HFFc6 (cell line): ENCODE measurements at regions not wholly inside any gene's neighbourhood (a gene's known extent, or its start where the extent isn't known, plus 50 kb on each side); places are given as distances from the start of the nearest gene placed in this dataset.
A peak's percentile ranks its signal among the peaks of the same experiment; 100 is the strongest.

Experiments used
- DNase-seq: peaks from one replicate; pipeline ENCODE4 v3.0.0-alpha.2; 2018
- H3K27ac Mint-ChIP-seq: 2 replicates; pipeline ENCODE4 v1.8.0; 2020; ENCODE audit warnings: mild to moderate bottlenecking, mixed read lengths
- H3K27me3 Mint-ChIP-seq: 2 replicates; pipeline ENCODE4 v1.8.0; 2021; ENCODE audit warnings: mild to moderate bottlenecking, moderate library complexity, mixed read lengths; ENCODE audit not compliant: insufficient read depth
- H3K36me3 Mint-ChIP-seq: 2 replicates; pipeline ENCODE4 v1.8.0; 2021; ENCODE audit warnings: low read depth, mixed read lengths
- H3K4me1 Mint-ChIP-seq: 2 replicates; pipeline ENCODE4 v1.8.0; 2020; ENCODE audit warnings: low read depth, mixed read lengths
- H3K4me3 Mint-ChIP-seq: 2 replicates; pipeline ENCODE4 v1.8.0; 2020; ENCODE audit warnings: mild to moderate bottlenecking, moderate library complexity, mixed read lengths
- H3K9me3 Mint-ChIP-seq: 2 replicates; pipeline ENCODE4 v1.8.0; 2020; ENCODE audit warnings: mild to moderate bottlenecking, mixed read lengths
- TF ChIP-seq, protein P1 (sequence below): fragments of 200-600 bp; sonication (generic); IDR thresholded peaks from 2 replicates; pipeline ENCODE4 v1.5.0; 2021; ENCODE audit warnings: antibody characterized with exemption, mild to moderate bottlenecking

DNA sequence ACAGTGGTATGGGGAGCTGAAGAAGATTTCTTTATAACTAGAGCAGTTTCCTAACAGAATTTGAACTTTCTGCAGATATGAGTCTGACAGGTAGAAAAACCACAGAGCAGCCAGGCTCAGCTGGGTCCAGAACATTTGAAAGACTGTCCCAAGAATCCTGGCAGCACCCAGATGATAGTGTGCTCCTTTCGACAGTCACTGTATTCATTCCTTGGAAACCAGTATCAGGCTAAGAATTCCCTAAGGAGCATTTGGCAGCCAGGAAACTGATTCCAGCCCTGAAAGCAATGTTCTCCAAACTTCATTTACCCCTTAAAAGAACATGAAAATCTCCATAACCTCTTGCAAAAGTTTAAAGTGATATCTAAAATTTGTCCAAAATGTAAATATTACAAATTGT is 123.0 kb upstream of the MTAP start:
- H3K36me3 Mint-ChIP-seq: peaks cover 4% of the 10 kb centered on the region; the same call in 1 of the 2 replicates

DNA sequence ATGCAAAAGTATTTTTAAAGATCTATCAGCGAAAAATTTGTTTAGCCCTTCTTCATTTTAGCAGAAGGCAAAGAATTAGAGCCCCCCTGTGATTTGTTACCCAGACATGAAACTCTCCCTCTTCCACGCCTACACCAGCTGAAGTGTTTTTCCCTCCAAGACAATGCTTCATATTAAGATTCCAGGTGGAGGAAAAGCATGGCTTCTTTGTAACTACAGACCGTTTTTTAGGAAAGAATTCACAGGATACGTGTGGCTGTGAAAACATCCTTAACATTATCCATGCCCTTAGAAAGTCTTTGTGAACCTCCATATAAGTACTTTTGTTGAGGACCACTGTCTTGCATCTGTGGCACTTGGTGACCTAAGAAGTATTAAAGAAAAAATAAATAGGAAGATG is 121.8 kb upstream of the MTAP start:
- Mint-ChIP-seq H3K36me3 (peaks cover 4% of the 10 kb centered on the region; the same call in 1 of the 2 replicates), H3K27ac (peak overlapping the region; percentile 88), H3K27me3 (no peaks in the 10 kb centered on the region), H3K4me3 (0 out of 2 replicates have a peak overlapping the region, but pooled peaks have one; percentile 13), H3K9me3 (no peaks in the 10 kb centered on the region), H3K4me1 (peaks cover 92% of the 10 kb centered on the region)
- DNase-seq: no peak
- TF ChIP-seq, protein P1, sequence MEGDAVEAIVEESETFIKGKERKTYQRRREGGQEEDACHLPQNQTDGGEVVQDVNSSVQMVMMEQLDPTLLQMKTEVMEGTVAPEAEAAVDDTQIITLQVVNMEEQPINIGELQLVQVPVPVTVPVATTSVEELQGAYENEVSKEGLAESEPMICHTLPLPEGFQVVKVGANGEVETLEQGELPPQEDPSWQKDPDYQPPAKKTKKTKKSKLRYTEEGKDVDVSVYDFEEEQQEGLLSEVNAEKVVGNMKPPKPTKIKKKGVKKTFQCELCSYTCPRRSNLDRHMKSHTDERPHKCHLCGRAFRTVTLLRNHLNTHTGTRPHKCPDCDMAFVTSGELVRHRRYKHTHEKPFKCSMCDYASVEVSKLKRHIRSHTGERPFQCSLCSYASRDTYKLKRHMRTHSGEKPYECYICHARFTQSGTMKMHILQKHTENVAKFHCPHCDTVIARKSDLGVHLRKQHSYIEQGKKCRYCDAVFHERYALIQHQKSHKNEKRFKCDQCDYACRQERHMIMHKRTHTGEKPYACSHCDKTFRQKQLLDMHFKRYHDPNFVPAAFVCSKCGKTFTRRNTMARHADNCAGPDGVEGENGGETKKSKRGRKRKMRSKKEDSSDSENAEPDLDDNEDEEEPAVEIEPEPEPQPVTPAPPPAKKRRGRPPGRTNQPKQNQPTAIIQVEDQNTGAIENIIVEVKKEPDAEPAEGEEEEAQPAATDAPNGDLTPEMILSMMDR: no peak

More for the DNA sequence above, 123.0 kb upstream of the MTAP start:
- Mint-ChIP-seq H3K4me1 (peaks cover 92% of the 10 kb centered on the region), H3K9me3 (no peaks in the 10 kb centered on the region), H3K27me3 (no peaks in the 10 kb centered on the region), H3K4me3 (peak overlapping the region; percentile 5; the same call in 1 of the 2 replicates), H3K27ac (peak overlapping the region; percentile 83)
- TF ChIP-seq, protein P1: no peak
- no peak for DNase-seq

DNA sequence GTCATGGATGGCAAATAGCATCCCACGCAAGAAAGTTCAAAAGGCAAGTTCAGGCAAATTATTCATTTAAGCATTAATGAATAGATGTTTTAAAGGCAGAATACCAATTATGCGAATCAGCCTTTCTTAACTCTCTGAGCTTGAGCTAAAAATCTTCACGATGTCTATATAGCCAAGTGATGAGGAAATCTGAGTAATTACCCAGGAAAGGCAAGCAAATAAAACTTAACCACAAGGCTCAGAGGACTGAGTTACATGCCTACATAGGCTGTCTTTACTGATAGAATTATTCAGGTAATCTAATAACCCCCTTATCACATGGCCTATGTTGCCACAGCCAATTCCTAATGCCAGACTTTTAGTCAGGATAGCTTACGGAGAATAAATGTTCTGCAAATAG is 120.8 kb upstream of the MTAP start:
- TF ChIP-seq, protein P1: no peak
- DNase-seq: peak; percentile 83
- Mint-ChIP-seq H3K9me3 (no peaks in the 10 kb centered on the region), H3K4me3 (peak overlapping the region; percentile 80), H3K4me1 (peaks cover 92% of the 10 kb centered on the region), H3K27ac (peak overlapping the region; percentile 88), H3K36me3 (peaks cover 4% of the 10 kb centered on the region; the same call in 1 of the 2 replicates), H3K27me3 (no peaks in the 10 kb centered on the region)

DNA sequence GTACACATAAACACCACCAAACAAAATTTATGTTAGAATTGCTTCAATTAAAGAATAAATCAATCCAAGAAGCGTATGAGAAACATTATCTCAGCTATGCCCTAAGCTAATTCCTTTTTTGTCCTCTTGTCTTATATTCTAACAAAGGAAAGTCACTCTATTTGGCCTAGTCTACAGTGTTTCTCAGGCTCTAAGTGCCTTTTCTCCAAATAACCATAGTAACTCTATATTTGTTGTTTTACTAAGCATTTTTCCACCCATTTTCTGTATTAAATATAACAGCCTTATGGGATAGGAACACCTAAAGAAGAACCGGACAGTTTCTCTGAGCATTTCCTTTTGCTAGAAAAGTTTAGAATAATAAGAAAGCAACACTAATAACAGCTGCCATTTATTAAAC is 120.1 kb upstream of the MTAP start:
- TF ChIP-seq, protein P1: no peak; the same call in 1 of the 2 replicates
- H3K4me3 Mint-ChIP-seq: peak overlapping the region; percentile 80
- no peaks in the 10 kb centered on the region for H3K9me3 Mint-ChIP-seq
- no peak for DNase-seq
- no peaks in the 10 kb centered on the region for H3K27me3 Mint-ChIP-seq
- peak overlapping the region; percentile 88 for H3K27ac Mint-ChIP-seq
- H3K36me3 Mint-ChIP-seq: peaks cover 4% of the 10 kb centered on the region; the same call in 1 of the 2 replicates
- H3K4me1 Mint-ChIP-seq: peaks cover 94% of the 10 kb centered on the region

DNA sequence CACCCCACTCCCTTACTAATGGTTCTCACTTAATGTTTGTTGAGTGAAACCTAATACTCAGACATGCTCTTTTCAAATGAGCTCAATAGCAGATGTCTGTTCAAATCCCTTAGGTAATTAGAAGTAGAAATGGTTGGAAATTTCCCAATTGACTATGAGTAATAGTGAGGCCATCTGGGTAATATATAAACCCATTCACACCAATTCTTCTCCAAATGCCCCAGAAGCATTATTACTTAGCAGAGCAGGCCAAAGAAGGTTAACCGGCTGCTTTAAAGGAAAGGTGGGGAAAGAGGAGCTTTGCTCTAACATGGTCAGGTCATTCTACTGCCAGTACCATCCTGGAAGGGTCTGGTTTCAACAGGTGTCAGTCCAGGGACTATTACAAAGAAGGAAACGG is 119.5 kb upstream of the MTAP start:
- peak; percentile 24 for DNase-seq
- peaks cover 4% of the 10 kb centered on the region; the same call in 1 of the 2 replicates for H3K36me3 Mint-ChIP-seq
- no peaks in the 10 kb centered on the region for H3K9me3 Mint-ChIP-seq
- peaks cover 94% of the 10 kb centered on the region for H3K4me1 Mint-ChIP-seq
- no peaks in the 10 kb centered on the region for H3K27me3 Mint-ChIP-seq
- peak overlapping the region; percentile 39; the same call in 1 of the 2 replicates for H3K4me3 Mint-ChIP-seq
- H3K27ac Mint-ChIP-seq: peak overlapping the region; percentile 88
- TF ChIP-seq, protein P1: no peak
